ENCODE measurements at regions not wholly inside any gene's neighbourhood (a gene's known extent, or its start where the extent isn't known, plus 50 kb on each side); places are given as distances from the start of the nearest gene placed in this dataset.
"Not testable (repeated sequence)": the region's sequence is repeated elsewhere in the genome, so short reads cannot be mapped to it uniquely, and the experiment has no call there.

- H3K9me3 ChIP-seq = not testable (repeated sequence)
- WGBS = 93% methylated on average over 3 of the region's 3 CpGs
These were observed 60.0 kb upstream of the GPC3 start for GRCh38 chrX:134045372-134045771.

DNA sequence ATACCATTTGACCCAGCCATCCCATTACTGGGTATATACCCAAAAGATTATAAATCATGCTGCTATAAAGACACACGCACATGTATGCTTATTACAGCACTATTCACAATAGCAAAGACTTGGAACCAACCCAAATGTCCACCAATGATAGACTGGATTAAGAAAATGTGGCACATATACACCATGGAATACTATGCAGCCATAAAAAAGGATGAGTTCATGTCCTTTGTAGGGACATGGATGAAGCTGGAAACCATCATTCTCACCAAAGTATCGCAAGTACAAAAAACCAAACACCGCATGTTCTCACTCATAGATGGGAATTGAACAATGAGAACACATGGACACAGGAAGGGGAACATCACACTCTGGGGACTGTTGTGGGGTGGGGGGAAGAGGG lies 81.7 kb upstream of the GPC3 start:
- H3K27me3 ChIP-seq; H3K4me3 ChIP-seq; H3K36me3 ChIP-seq; H3K4me1 ChIP-seq; DNase-seq (ENCODE audit: low spot score in 2 of 2); H3K27ac ChIP-seq; H3K9me3 ChIP-seq: not testable (repeated sequence)
- 75% methylated on average over 3 of the region's 3 CpGs for WGBS

More at GRCh38 chrX:134045372-134045771, 60.0 kb upstream of the GPC3 start:
- H3K36me3 ChIP-seq; H3K4me1 ChIP-seq; H3K4me3 ChIP-seq; DNase-seq (ENCODE audit: low spot score in 2 of 2); H3K27me3 ChIP-seq; H3K27ac ChIP-seq: not testable (repeated sequence)

DNA sequence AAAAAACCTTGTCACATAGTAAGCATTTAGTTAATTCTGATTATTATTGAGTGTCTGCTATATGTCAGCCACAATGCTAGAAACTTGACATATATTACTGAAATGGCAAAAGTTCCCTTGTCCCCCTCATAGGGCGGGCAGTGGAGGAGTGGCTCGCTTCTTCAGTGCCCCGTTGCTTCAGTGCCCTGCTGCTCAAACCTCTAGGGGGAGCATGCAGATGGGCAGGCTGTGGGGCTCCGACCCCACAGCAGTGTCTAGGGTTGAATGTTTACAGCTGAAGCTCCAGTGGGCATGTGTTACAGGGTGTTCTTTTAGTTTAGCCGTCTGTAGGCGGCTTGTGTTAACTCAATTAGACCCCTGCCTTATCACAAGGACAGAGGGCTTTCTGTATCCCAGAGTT lies 86.5 kb upstream of the GPC3 start:
- not testable (repeated sequence) for DNase-seq (ENCODE audit: low spot score in 2 of 2); H3K4me3 ChIP-seq; H3K27ac ChIP-seq; H3K27me3 ChIP-seq; H3K9me3 ChIP-seq; H3K36me3 ChIP-seq; H3K4me1 ChIP-seq
- WGBS = 59% methylated on average over 6 of the region's 6 CpGs

- WGBS = 65% methylated on average over 2 of the region's 2 CpGs
These were observed 87.9 kb upstream of the GPC3 start for GRCh38 chrX:134073341-134073740.

DNA sequence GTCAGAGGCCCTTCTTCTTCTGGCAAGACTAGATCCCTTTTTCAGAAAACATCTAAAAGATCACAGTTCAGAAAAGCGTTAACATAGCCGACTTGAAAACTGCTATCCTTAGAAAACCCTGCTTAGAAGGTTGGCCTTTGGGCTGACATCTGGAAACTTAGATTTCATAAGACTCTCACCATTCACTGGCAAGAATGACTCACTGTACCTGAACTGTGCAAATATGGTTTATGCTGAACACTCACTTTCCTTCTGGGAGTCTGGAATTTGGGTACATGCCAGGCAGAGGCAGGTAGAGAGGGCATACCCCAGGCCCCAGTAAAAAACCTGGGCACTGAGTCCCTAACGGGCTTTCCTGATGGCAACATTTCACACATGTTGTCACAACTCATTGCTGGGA lies 88.8 kb upstream of the GPC3 start:
- Histone ChIP-seq H3K27ac (no peak overlapping the region), H3K36me3 (no peaks in the 10 kb centered on the region), H3K27me3 (no peaks in the 10 kb centered on the region), H3K9me3 (no peaks in the 10 kb centered on the region), H3K4me3 (no peak overlapping the region), H3K4me1 (no peaks in the 10 kb centered on the region)
- TF ChIP-seq EP300 (IDR thresholded peaks at IDR 0.05) (no peak), CTCF (IDR thresholded peaks at IDR 0.05) (no peak), POLR2AphosphoS5 (IDR thresholded peaks at IDR 0.05) (no peak), POLR2A (IDR thresholded peaks at IDR 0.05) (no peak)
- DNase-seq (ENCODE audit: low spot score in 2 of 2) = no peak
- 56% methylated on average over 3 of the region's 3 CpGs for WGBS

More at GRCh38 chrX:134073341-134073740, 87.9 kb upstream of the GPC3 start:
- Histone ChIP-seq H3K27me3 (no peaks in the 10 kb centered on the region), H3K4me3 (no peak overlapping the region), H3K4me1 (no peaks in the 10 kb centered on the region), H3K36me3 (no peaks in the 10 kb centered on the region), H3K27ac (no peak overlapping the region), H3K9me3 (no peaks in the 10 kb centered on the region)
- TF ChIP-seq CTCF (IDR thresholded peaks at IDR 0.05) (no peak), POLR2A (IDR thresholded peaks at IDR 0.05) (no peak), EP300 (IDR thresholded peaks at IDR 0.05) (no peak), POLR2AphosphoS5 (IDR thresholded peaks at IDR 0.05) (no peak)
- no peak for DNase-seq (ENCODE audit: low spot score in 2 of 2)

GRCh38 chrX:134075894-134076718 lies 90.7 kb upstream of the GPC3 start:
- H3K27ac ChIP-seq = no peak overlapping the region
- H3K9me3 ChIP-seq = no peaks in the 10 kb centered on the region
- no peaks in the 10 kb centered on the region for H3K27me3 ChIP-seq
- TF ChIP-seq EP300 (IDR thresholded peaks at IDR 0.05) (no peak), POLR2AphosphoS5 (IDR thresholded peaks at IDR 0.05) (no peak), POLR2A (IDR thresholded peaks at IDR 0.05) (no peak), CTCF (IDR thresholded peaks at IDR 0.05) (no peak)
- DNase-seq (ENCODE audit: low spot score in 2 of 2) = no peak
- H3K4me1 ChIP-seq = no peaks in the 10 kb centered on the region
- no peak overlapping the region for H3K4me3 ChIP-seq
- H3K36me3 ChIP-seq = no peaks in the 10 kb centered on the region
- WGBS = 72% methylated on average over 16 of the region's 26 CpGs

DNA sequence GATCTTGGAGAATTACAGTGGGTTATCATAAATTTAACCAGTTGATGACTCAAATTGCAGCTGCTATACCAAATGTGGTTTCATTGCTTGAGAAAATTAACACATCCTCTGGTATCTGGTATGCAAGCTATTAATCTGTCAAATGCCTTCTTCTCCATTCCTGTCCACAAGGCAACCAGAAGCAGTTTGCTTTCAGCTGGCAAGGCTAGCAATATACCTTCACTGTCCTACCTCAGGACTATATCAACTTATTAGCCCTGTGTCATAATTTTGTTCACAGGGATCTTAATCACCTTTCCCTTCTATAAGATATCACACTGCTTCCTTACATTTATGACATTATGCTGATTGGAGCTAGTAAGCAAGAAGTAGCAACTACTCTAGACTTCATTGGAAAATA lies 110.0 kb upstream of the GPC3 start:
- H3K4me3 ChIP-seq = no peak overlapping the region
- DNase-seq (ENCODE audit: low spot score in 2 of 2) = no peak
- H3K27ac ChIP-seq = no peak overlapping the region
- no peaks in the 10 kb centered on the region for H3K4me1 ChIP-seq
- no peaks in the 10 kb centered on the region for H3K36me3 ChIP-seq
- no peak for TF ChIP-seq POLR2A (IDR thresholded peaks at IDR 0.05)
- no peak for TF ChIP-seq CTCF (IDR thresholded peaks at IDR 0.05)
- TF ChIP-seq EP300 (IDR thresholded peaks at IDR 0.05) = no peak
- no peak for TF ChIP-seq POLR2AphosphoS5 (IDR thresholded peaks at IDR 0.05)
- no peaks in the 10 kb centered on the region for H3K27me3 ChIP-seq
- H3K9me3 ChIP-seq = no peaks in the 10 kb centered on the region
